ENCODE measurements at regions not wholly inside any gene's neighbourhood (a gene's known extent, or its start where the extent isn't known, plus 50 kb on each side); places are given as distances from the start of the nearest gene placed in this dataset.

DNA sequence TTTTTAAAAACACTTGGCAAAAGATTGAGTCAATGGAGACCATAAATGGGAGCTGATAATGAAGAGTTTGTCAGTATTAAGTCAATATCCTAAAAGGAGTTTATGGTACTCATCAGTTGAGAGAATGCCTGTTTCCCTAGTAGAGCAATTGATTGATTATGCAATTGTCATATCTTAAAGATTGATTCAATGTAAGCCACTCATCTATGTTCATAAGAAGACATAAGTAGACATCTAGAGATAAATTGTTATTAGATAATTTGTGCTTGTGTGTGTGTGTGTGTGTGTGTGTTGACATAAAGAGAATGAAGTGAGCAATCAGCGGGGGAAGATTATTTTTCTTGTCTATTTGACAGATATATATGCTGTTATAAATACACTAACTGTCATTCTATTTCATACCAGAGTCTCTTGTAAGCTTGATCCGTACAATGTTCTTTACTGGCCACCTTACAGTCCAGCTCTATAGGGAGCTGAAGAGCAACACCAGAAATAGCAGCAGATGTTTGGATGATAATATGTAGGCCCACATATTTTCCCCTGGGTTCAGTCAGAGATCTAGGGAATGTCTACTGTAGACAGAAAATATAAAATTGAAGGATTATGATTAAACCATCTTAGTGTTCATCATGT is 848.6 kb upstream of the EPHA6 start:
- TF ChIP-seq SP2 (tag by site-specific recombination; IDR thresholded peaks at IDR 0.05) (no peak), ZNF624 (tag by site-specific recombination; IDR thresholded peaks at IDR 0.05) (no peak), ZFP41 (tag by site-specific recombination; IDR thresholded peaks at IDR 0.05; ENCODE audit: borderline replicate concordance) (no peak), CTCF (tag by site-specific recombination; IDR thresholded peaks at IDR 0.05) (no peak), ZNF677 (tag by site-specific recombination; IDR thresholded peaks at IDR 0.05) (no peak), REST (tag by site-specific recombination; IDR thresholded peaks at IDR 0.05) (no peak), ZNF501 (tag by site-specific recombination; IDR thresholded peaks at IDR 0.05) (no peak)
- TF ChIP-seq, protein P1, sequence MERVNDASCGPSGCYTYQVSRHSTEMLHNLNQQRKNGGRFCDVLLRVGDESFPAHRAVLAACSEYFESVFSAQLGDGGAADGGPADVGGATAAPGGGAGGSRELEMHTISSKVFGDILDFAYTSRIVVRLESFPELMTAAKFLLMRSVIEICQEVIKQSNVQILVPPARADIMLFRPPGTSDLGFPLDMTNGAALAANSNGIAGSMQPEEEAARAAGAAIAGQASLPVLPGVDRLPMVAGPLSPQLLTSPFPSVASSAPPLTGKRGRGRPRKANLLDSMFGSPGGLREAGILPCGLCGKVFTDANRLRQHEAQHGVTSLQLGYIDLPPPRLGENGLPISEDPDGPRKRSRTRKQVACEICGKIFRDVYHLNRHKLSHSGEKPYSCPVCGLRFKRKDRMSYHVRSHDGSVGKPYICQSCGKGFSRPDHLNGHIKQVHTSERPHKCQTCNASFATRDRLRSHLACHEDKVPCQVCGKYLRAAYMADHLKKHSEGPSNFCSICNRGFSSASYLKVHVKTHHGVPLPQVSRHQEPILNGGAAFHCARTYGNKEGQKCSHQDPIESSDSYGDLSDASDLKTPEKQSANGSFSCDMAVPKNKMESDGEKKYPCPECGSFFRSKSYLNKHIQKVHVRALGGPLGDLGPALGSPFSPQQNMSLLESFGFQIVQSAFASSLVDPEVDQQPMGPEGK (tag by site-specific recombination; IDR thresholded peaks at IDR 0.05) = no peak

All from HEK293 (cell line).